HG02970 (cell line): ENCODE measurements at regions not wholly inside any gene's neighbourhood (a gene's known extent, or its start where the extent isn't known, plus 50 kb on each side); places are given as distances from the start of the nearest gene placed in this dataset.
"Not testable (repeated sequence)": the region's sequence is repeated elsewhere in the genome, so short reads cannot be mapped to it uniquely, and the experiment has no call there.

Source experiments
- ATAC-seq: cut with Tn5 transposase; IDR thresholded peaks from one replicate; pipeline ENCODE4 v1.9.1; 2021; ENCODE audit warnings: mild to moderate bottlenecking, moderate library complexity, moderate number of reproducible peaks; ENCODE audit not compliant: unreplicated experiment, low FRiP score

- ATAC-seq: no peak
Observed at GRCh38 chr11:103584021-103584420, 452.4 kb upstream of the DDI1 start.

- no peak for ATAC-seq
Observed at GRCh38 chr11:103584720-103585119, 451.7 kb upstream of the DDI1 start.

GRCh38 chr11:103585401-103585800 lies 451.0 kb upstream of the DDI1 start:
- no peak for ATAC-seq

- ATAC-seq: no peak
Observed at GRCh38 chr11:103585911-103586310, 450.5 kb upstream of the DDI1 start.

GRCh38 chr11:103586756-103587155 lies 449.7 kb upstream of the DDI1 start:
- no peak for ATAC-seq

GRCh38 chr11:103587901-103588788 lies 448.3 kb upstream of the DDI1 start:
- no peak for ATAC-seq

- ATAC-seq: no peak
Observed at GRCh38 chr11:103591554-103591953, 444.9 kb upstream of the DDI1 start.

- no peak for ATAC-seq
Observed at GRCh38 chr11:103594283-103594682, 442.2 kb upstream of the DDI1 start.

- ATAC-seq: no peak
Observed at GRCh38 chr11:103596315-103596714, 440.1 kb upstream of the DDI1 start.

GRCh38 chr11:103601225-103601846 lies 435.1 kb upstream of the DDI1 start:
- peak; percentile 90 for ATAC-seq

GRCh38 chr11:103602840-103603239 lies 433.6 kb upstream of the DDI1 start:
- ATAC-seq: no peak

- no peak for ATAC-seq
Observed at GRCh38 chr11:103604310-103604709, 432.1 kb upstream of the DDI1 start.

- no peak for ATAC-seq
Observed at GRCh38 chr11:103608566-103608965, 427.9 kb upstream of the DDI1 start.

GRCh38 chr11:103609117-103610066 lies 427.0 kb upstream of the DDI1 start:
- ATAC-seq: no peak

- no peak for ATAC-seq
Observed at GRCh38 chr11:103610435-103610834, 426.0 kb upstream of the DDI1 start.

GRCh38 chr11:103611526-103612260 lies 424.7 kb upstream of the DDI1 start:
- ATAC-seq: not testable (repeated sequence)

GRCh38 chr11:103612451-103612850 lies 424.0 kb upstream of the DDI1 start:
- not testable (repeated sequence) for ATAC-seq

- not testable (repeated sequence) for ATAC-seq
Observed at GRCh38 chr11:103616586-103616985, 419.9 kb upstream of the DDI1 start.

- no peak for ATAC-seq
Observed at GRCh38 chr11:103618528-103618927, 417.9 kb upstream of the DDI1 start.

GRCh38 chr11:103619480-103619879 lies 417.0 kb upstream of the DDI1 start:
- ATAC-seq: no peak
